GM19452 (cell line): ENCODE measurements at regions not wholly inside any gene's neighbourhood (a gene's known extent, or its start where the extent isn't known, plus 50 kb on each side); places are given as distances from the start of the nearest gene placed in this dataset.

ENCODE experiments used
- ATAC-seq: cut with Tn5 transposase; IDR thresholded peaks from one replicate; pipeline ENCODE4 v1.9.1; 2021; ENCODE audit not compliant: unreplicated experiment

DNA sequence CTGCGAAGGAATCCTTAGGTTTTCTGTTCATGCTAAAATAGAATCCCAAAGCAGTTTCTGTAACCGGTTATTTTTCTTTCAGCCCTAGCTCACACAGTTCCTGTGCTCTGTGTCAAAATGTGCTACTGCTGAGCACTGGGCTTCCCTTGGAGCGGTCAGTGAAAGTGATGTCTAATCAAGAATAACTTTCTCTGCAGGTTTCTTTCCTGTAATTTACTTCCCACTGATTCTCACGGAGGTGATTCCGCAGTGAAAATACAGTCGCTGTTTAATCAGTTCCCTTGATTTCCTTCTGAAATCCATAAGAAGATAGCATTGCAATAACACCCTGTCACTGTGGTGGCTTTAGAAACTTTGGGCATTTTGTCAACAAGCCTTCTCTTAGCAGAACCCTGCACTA, 112.0 kb upstream of the ISL1 start:
- no peak for ATAC-seq

DNA sequence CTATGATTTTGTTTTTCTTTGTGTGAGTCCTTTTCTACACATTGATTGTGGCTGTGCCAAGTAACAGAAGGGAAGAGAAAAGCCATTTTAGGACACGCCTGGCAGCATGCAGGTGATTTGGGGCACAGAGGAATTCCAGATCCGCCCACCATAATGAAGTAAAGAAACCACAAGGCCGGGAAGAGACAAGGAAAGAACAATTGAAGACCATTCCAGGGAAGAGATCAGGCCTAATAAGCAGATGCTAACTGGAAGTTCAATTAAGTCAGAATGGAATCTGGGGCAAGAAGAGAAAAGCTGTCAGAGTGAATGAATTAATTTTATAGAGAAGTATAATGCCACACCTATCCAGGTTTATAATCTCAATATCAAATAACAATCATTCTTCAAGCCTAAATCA, 110.2 kb upstream of the ISL1 start:
- no peak for ATAC-seq

DNA sequence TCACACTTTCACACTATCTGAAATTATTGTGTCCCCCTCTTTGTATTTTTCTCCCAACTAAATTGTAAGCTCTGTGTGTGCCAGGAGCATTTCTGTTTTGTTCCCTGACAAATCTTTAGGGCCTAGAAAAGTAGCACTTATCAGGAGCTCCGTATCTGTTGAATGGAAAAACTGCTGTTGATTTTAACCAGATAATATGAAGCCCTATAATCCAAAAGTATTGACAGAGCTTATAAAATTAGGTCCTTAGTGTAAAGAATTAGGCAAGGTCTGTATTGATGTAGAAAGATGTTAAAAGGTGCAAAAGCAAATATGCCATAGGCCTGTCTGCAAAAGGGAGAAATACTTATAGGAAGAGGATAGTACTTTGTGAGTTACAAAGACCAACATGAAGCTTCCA, 109.4 kb upstream of the ISL1 start:
- no peak for ATAC-seq

GRCh38 chr5:51275428-51275827, 107.8 kb upstream of the ISL1 start:
- no peak for ATAC-seq

DNA sequence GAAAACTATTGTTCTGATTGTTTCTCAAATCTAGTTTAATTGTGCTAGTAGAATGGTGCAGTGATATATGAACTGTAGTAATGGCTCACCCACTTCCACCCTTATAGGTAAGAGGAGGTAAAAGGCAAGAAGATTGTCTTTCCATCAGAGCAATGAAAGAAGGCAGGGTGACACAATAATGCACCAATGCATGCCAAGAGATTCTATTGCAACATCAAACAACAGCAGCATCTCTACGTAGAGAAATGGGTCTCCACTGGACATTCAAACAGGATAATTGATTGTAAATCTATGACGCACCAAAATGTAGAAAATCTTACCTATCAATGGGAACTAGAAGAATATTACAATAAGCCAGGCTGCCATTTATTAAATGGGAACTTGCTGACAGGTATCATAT, 107.0 kb upstream of the ISL1 start:
- no peak for ATAC-seq

GRCh38 chr5:51278539-51278938, 104.7 kb upstream of the ISL1 start:
- ATAC-seq = no peak

DNA sequence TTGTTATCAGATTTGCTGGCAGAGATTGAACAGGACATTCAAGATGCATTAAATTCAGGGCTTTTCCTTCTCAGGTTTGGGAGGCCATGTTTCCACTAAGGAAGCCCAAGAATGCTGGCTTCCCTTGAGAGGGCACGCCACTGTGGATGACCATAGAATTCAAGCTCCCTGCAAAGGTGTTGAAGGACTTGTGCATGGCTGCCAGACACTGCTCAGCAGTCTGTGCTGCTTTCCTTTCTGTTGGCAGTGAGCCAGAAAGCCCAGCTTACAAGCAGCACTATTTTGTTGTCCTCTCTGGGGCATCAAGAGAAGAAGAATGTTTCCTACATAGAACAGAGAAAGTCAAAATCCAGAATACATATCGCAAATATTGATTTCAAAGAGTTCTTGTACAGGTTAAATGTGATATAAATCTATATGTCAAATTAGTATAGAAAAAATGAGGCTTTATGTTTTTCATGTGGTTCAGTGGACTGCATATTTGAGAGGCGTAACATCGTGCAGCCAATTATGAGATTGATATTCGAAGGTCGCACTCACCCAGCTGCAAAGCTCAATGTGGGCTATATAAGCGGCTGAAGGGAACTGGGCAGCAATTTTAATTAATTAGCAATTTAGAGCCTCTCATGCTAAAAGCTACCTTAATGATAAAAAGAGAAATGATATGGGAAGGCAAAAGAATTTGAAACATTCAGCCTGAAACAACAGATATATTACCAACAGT, 103.1 kb upstream of the ISL1 start:
- no peak for ATAC-seq

- ATAC-seq = no peak
Observed at GRCh38 chr5:51286046-51286445, 97.2 kb upstream of the ISL1 start.

- ATAC-seq = no peak
Observed at GRCh38 chr5:51302343-51302742, 80.9 kb upstream of the ISL1 start.

DNA sequence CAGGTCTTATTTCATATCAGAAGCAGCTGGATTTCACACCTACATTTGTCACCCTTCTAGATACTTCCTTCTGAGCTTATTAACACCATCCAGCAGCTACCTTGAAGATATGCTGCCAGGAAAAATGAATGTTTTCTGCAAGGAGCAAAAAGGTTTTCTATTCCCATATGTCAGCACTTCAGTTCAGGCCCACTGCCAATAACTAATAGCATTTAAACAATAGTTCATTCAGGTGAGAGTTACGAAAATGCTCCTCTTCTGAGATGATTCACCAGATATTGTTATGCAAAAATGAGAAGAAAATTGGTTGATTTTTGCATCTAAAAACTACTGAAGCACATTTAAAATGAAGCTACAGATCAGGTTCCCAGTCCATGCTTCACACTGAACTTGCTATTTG, 56.4 kb upstream of the ISL1 start:
- ATAC-seq = no peak
